Activated CD8-positive, alpha-beta memory T cell treated with anti-CD3 and anti-CD28 coated beads, Interleukin-2, amount 50 U/mL, for 4 hours (primary cell): ENCODE measurements at regions not wholly inside any gene's neighbourhood (a gene's known extent, or its start where the extent isn't known, plus 50 kb on each side); places are given as distances from the start of the nearest gene placed in this dataset.

Source experiments
- DNase-seq: peaks from one replicate; pipeline ENCODE4 v3.0.0-alpha.2; 2020

- DNase-seq: no peak
These were observed 72.8 kb upstream of the HNRNPU start for GRCh38 chr1:244937099-244937498.

GRCh38 chr1:244920911-244921761 is 56.8 kb upstream of the HNRNPU start:
- no peak for DNase-seq

- no peak for DNase-seq
These were observed 55.3 kb upstream of the HNRNPU start for GRCh38 chr1:244919320-244920282.

GRCh38 chr1:244918421-244919319 is 54.3 kb upstream of the HNRNPU start:
- peak; percentile 78 for DNase-seq

GRCh38 chr1:244917073-244917670 is 52.8 kb upstream of the HNRNPU start:
- DNase-seq: no peak

GRCh38 chr1:244915736-244916135 is 51.4 kb upstream of the HNRNPU start:
- no peak for DNase-seq

GRCh38 chr1:244914761-244915160 is 50.4 kb upstream of the HNRNPU start:
- DNase-seq: no peak
